H54 (cell line): ENCODE measurements at regions not wholly inside any gene's neighbourhood (a gene's known extent, or its start where the extent isn't known, plus 50 kb on each side); places are given as distances from the start of the nearest gene placed in this dataset.

Experiments used
- DNase-seq: peaks from one replicate; pipeline ENCODE4 v3.0.0; 2011; ENCODE audit warnings: low spot score, mixed read lengths; ENCODE audit not compliant: insufficient read length
- FAIRE-seq: peaks from 3 replicates; lab custom pipeline; 2011; peaks lifted over from hg19 to GRCh38; lab: Jason Lieb, UNC
- POLR2A ChIP-seq: IDR thresholded peaks from 2 replicates; pipeline ENCODE4 v1.6.1; 2011; ENCODE audit warnings: low read depth, mild to moderate bottlenecking, low read length

DNA sequence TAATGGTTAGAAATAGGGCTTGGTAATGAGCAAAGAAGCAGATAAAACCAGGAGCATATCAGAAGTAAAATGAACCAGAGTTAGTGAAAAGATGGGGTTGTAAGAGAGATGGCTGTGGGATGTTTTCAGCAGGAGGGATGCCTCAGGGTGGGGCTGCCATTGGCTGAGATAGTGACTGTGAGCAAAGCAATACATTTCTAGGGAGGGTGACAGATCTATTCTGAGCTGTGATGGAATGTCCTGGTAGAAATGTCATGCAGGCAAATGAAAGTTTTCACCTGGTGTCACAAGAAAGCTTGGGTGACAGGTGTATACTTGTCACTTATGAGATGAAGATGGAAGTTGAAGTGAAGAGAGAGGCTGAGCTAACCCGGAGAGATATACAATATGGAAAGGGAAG lies 435.9 kb downstream of the TNS3 start:
- no peak for TF ChIP-seq POLR2A
- FAIRE-seq, result no peak
- DNase-seq, result no peak

DNA sequence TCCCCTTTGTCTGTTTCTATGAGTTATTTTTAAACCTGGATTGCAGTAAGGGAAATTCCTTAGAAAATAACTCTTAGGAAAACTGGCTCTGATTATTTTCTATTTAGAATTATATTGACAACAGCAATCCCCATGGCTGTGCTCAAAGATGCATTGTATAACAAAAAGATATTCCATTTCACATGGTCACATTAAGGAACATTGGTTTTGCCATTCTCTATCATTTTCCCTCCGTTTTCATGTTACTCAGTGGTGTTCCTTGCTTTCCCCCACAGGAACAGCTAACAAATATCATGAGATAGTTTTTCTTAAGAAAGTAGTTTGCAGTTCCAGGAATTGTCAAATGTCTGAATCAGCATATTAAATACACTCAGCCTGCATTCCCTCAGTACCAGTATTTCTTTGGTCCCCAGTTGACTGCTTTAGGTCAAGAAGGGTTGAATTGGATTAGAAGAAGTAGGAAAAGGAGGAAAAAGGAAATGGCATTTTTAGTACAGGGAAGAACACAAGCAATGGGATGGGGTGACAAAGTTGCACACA lies 436.7 kb downstream of the TNS3 start:
- DNase-seq (no peak), FAIRE-seq (no peak)
- no peak for TF ChIP-seq POLR2A

DNA sequence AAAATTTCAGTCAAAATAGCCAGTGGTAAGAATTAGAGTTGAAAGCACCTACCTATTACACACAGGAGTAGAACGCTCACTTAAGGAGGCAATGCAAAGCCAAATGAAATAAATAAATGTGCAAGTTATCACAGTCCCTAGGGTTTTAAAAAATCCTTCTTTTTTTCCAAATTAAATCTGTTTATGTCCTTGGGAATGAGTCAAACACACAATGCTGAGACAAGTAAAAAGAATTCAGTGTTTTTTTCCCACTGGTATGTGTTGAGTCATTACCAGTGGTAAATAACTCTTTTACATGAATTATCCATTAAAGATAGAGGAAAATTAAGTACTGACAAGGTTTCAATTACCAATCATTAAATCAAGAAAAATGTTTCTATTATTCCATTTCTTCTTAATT lies 438.6 kb downstream of the TNS3 start:
- DNase-seq, result no peak
- TF ChIP-seq POLR2A, result no peak
- FAIRE-seq, result peak; percentile 45

DNA sequence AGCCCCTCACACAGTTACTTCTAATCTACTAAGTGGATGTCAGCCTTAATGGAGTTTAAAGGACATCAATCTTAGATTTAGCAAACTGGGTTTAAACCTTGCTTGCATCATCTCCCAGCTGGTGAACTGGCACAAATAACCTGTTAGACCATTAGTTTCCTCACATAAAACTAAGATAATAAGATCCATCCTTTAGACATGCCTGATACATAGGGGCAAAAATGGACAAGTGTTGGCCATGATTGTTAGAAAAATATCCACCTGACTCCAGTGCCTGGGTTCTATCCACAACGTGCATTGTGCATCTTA lies 439.1 kb downstream of the TNS3 start:
- no peak for DNase-seq
- peak; percentile 20 for FAIRE-seq
- TF ChIP-seq POLR2A, result no peak

DNA sequence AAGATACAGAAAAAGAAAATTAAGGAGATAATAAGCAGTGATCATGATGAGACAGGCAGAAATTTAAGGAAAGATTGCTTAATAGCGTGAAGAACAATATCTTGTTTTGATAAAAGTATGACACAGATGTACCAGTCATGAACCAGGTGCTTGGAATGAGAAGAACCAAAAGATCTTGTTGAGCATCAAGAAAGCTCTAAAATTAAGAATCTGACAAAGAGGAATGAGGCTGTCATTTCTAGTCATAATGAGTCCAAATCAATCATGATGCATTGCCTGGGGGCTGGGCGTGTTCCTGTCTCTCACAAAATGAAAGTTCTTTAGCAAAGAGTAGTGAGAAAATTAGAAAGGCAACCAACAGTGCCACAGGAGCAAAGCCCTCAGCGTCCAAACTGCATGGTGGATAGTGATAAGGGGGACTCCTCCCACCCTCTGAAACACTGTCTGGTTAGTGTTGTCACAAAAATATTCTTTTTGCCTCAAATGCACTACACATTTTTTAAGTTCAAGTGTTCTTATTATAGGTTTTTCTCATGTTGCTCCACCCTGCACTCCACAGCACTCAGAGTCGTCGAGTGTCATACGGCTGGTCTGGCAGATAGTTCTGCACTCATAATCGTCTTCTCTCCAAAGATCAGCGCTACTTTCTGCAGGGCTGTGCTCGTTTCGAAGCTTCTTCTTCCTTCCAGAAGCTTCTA lies 439.6 kb downstream of the TNS3 start:
- DNase-seq (no peak), FAIRE-seq (peak; percentile 27)
- TF ChIP-seq POLR2A, result no peak

DNA sequence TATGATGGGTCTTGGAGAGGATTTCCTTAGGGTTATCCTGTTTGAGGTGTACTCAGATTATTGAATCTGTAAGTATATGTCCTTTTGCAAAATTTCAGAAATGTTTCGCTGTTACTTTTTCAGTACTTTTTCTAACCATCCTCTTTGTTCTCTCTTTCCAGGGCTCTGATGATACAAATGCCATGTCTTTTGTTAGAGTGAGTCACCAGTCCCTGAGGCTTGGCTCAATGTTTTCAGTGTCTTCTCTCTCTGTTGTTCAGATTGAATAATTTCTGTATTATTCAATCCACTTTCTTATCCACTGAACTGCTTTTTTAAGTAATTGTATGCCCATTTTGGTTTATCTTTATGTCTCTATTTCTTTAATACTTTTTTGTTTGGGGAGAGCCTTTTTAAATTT lies 449.4 kb downstream of the TNS3 start:
- TF ChIP-seq POLR2A, result no peak
- FAIRE-seq, result peak; percentile 78
- DNase-seq, result no peak

DNA sequence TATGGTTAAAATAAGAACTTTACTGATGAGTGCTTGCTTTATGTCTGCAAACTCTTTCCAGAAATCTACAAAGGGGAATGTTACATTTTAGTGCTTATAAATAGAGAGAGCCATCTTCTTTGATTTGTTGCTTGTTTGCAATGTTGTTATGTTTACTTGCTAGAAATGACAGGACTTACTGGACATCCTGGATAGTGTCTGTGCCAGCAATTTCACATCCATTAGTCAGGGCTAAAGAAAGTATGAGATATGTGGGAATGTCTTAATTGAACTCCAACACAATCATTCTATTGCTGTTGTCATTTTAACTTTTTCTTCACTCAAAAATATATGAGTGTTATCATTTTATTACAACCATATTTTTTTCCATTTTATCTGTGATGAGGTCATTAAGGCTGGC lies 453.2 kb downstream of the TNS3 start:
- FAIRE-seq, result no peak
- no peak for TF ChIP-seq POLR2A
- DNase-seq, result no peak

DNA sequence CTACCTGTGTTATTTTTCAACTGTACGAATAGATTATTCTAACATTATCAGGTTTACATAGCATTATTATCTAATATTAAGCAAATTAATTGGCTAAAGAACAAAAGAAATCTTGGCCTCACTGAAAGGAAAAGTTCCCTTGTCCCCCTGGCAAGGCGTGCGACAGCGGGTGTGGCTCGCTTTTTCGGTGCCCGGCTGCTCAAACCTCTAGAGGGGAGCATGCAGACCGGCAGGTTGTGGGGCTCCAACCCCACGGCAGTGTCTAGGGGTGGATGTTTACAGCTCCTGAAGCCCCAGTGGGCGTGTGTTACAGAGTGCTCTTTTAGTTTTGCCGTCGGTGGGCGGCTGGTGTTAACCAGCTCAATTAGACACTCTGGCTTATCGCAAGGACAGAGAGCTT lies 456.4 kb downstream of the TNS3 start:
- no peak for FAIRE-seq
- DNase-seq, result no peak
- no peak for TF ChIP-seq POLR2A

DNA sequence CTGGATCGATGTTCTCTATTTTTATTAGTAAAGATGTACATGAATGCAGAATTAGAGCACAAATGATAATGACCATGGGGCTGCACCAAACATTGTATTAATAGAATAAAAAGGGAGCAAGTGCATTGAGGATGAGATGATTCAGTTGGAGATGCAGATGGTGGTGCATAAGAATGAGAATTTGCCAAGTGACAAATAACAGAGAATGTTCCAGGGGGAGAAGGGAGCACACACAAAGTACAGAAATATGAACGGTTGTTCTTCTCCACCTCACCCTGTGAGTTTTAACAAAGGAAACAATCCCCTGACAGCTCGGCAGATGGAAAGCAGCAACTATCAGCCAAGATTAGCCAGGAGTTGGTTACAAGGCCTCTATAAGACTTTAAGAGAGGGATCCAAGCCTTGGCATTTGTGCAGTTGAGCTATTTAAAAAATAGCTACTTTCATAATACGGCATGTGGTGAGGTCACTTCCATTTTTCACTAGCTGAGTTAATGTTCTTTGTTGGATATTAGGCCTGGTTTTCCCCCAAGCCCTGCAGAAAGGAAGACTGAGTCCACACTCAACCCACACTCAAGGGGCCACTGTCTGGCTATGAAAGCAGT lies 462.5 kb downstream of the TNS3 start:
- no peak for DNase-seq
- FAIRE-seq, result no peak
- TF ChIP-seq POLR2A, result no peak

DNA sequence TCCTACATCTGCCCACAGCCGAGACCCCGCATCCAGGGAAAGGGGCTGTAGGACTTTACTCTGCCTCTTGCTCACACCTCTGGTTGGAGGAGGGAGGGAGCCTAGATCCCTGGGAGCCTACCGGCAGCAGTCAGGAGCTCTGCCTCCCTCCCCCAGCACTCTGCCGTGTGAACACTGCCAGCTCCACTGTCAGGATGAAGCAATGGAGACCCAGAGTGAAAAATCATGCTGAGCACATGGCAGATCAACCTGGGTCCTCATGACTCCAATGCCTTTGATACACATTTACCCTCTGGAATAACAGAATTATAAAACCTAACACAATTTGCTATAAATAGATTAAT lies 477.7 kb downstream of the TNS3 start:
- TF ChIP-seq POLR2A, result no peak
- no peak for DNase-seq
- no peak for FAIRE-seq

DNA sequence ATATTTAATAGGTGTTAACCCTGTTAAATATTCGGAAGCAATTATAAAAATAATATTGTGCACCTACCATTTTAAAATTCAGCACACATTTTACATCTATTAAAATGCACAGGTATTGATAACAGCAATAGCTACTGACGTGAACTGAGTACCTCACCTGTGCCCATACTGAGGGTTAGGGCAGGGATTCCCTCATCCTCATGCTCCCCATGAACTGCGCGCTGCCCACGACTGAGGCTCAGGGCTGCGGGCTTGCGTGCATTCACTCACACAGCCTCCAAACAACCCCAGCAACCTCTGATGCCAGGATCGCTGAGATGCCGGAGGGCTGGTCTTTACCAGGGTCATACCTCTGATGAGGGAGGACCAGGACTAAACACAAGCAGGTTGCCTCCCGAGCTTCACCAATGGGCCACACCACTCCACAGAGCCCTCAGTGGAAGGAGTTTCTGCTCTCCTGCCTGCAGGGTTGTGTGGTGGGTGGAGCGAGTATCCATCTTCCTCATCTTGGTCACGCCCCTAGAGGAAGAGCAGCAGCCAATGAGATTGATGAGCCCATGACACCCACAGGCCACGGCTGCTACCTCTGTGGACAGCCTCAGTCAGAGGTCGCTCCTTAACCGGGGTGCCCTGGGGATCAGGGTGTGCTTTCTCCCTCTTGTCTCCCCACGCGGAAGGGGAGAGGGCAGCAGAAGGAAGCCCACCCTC lies 478.3 kb downstream of the TNS3 start:
- DNase-seq (no peak), FAIRE-seq (no peak)
- no peak for TF ChIP-seq POLR2A

DNA sequence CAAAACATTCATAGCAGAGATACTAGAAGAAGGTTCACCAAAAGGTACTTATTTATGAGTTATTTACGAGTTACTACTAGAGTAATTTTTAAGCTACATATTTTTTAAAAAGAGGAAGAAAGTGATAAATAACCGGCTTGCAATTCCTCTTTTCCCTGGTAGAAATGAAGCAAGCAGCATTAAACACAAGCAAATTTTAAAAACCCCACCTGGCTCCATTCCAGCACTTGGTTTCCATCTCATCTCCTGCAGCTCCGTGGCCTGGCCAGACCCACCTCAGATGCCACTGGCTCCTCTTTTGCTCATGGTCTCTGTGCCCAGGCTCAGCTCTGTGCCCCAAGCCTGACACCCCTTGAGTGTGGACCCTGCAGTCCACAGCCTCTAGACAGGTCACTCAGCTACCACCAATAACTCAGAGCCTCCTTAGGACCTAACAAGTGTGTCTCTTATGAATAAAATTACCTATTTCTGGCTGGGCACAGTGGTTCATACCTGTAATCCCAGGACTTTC lies 479.5 kb downstream of the TNS3 start:
- no peak for DNase-seq
- no peak for TF ChIP-seq POLR2A
- FAIRE-seq, result no peak

DNA sequence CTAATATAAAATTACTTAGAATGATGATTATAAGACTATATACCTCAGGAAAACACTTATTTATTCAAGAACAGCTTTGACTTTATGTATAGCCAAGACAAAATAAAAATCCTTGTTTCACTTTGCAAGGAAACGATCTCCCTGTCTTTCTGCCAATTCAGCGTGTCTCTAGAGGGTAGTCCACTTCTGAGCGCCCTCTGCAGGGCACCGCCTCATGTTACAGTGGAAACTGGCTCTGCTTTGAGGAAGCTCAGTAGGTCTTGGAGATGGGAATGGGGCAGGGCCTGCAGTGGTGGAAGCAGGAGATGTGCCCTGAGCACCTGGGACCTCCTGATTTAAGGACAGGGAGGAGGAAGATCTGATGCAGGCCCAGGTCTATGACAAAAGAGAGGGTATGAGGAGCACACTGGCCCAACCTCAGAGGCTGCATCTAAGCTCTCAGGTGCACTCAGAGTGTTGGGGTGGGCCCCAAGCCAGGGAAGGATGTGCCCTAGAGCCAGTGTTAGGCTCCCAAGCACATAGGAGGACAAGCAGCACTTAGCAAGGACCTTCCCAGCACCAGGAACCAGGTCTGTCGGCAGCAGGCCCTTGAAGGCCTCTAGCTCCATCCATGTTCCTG lies 481.0 kb downstream of the TNS3 start:
- peak; percentile 75 for FAIRE-seq
- no peak for TF ChIP-seq POLR2A
- DNase-seq, result peak; percentile 78
